ENCODE measurements at regions not wholly inside any gene's neighbourhood (a gene's known extent, or its start where the extent isn't known, plus 50 kb on each side); places are given as distances from the start of the nearest gene placed in this dataset.

- TF ChIP-seq ZFP3 (CRISPR knock-in tag; IDR thresholded peaks at IDR 0.05) (no peak), ZNF565 (CRISPR knock-in tag; conservative IDR thresholded peaks at IDR 0.05; ENCODE audit: low read depth) (no peak), TCF4 (CRISPR knock-in tag; IDR thresholded peaks at IDR 0.05; ENCODE audit: borderline replicate concordance) (peak; percentile 63)
- TF ChIP-seq, protein P1, sequence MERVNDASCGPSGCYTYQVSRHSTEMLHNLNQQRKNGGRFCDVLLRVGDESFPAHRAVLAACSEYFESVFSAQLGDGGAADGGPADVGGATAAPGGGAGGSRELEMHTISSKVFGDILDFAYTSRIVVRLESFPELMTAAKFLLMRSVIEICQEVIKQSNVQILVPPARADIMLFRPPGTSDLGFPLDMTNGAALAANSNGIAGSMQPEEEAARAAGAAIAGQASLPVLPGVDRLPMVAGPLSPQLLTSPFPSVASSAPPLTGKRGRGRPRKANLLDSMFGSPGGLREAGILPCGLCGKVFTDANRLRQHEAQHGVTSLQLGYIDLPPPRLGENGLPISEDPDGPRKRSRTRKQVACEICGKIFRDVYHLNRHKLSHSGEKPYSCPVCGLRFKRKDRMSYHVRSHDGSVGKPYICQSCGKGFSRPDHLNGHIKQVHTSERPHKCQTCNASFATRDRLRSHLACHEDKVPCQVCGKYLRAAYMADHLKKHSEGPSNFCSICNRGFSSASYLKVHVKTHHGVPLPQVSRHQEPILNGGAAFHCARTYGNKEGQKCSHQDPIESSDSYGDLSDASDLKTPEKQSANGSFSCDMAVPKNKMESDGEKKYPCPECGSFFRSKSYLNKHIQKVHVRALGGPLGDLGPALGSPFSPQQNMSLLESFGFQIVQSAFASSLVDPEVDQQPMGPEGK (CRISPR knock-in tag; IDR thresholded peaks at IDR 0.05; ENCODE audit: borderline replicate concordance), result no peak
- peak; percentile 92 for ATAC-seq
These were observed 95.0 kb downstream of the SNX5 start for GRCh38 chr20:17873410-17874270.

DNA sequence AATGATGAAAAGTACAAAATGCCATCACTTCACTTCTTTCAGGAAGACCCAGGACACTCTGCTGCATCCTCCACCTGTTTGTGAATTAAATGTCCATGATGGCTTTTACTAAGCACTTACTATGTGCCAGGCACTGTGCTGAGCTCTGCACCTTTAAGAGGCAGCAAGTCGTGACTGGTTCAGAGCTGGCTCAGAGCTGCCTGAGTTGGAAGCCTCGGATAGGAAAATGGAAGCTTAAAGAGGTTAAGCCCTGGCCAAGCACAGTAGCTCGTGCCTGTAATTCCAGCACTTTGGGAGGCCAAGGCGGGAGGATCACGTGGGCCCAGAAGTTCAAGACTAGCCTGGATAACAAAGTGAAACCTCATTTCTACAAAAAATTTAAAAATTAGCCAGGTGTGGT is 95.6 kb downstream of the SNX5 start:
- no peak for TF ChIP-seq POU6F1 (CRISPR knock-in tag; IDR thresholded peaks at IDR 0.05; ENCODE audit: borderline replicate concordance, low read depth)
- TF ChIP-seq, protein P2, sequence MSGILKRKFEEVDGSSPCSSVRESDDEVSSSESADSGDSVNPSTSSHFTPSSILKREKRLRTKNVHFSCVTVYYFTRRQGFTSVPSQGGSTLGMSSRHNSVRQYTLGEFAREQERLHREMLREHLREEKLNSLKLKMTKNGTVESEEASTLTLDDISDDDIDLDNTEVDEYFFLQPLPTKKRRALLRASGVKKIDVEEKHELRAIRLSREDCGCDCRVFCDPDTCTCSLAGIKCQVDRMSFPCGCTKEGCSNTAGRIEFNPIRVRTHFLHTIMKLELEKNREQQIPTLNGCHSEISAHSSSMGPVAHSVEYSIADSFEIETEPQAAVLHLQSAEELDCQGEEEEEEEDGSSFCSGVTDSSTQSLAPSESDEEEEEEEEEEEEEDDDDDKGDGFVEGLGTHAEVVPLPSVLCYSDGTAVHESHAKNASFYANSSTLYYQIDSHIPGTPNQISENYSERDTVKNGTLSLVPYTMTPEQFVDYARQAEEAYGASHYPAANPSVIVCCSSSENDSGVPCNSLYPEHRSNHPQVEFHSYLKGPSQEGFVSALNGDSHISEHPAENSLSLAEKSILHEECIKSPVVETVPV (CRISPR knock-in tag; IDR thresholded peaks at IDR 0.05), result no peak
- no peak for TF ChIP-seq CSDC2 (CRISPR knock-in tag; IDR thresholded peaks at IDR 0.05)
- TF ChIP-seq BACH2 (CRISPR knock-in tag; IDR thresholded peaks at IDR 0.05; ENCODE audit: borderline replicate concordance), result no peak
- no peak for TF ChIP-seq TCF4 (CRISPR knock-in tag; IDR thresholded peaks at IDR 0.05; ENCODE audit: borderline replicate concordance)
- no peak for TF ChIP-seq ARNTL (CRISPR knock-in tag; IDR thresholded peaks at IDR 0.05; ENCODE audit: borderline replicate concordance, low read depth)
- no peak for TF ChIP-seq OSR1 (CRISPR knock-in tag; IDR thresholded peaks at IDR 0.05)
- TF ChIP-seq ZC3H10 (CRISPR knock-in tag; IDR thresholded peaks at IDR 0.05), result no peak
- TF ChIP-seq ZNF8 (CRISPR knock-in tag; IDR thresholded peaks at IDR 0.05), result no peak
- TF ChIP-seq GLIS3 (CRISPR knock-in tag; IDR thresholded peaks at IDR 0.05), result no peak
- TF ChIP-seq TOX (CRISPR knock-in tag; IDR thresholded peaks at IDR 0.05; ENCODE audit: borderline replicate concordance), result no peak
- ATAC-seq, result no peak

DNA sequence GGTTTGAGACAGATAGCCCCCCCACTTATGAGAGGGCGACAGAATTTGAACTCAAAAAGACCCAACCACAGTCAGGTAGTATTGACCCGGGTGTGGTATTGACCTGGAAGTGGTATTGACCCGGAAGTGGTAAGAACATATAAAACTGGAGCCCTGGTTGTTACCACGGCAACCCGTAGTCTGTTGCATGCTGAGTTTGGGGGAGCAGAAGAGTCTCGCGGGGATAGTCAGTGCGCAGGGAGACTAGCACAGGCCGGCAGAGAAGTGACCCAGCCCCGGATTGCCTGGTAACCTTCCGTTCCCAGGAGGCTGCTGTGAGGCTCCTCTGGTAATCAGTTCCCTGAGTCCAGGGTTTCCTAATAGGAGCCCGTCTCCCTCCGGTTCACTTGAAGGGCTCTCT is 96.2 kb downstream of the SNX5 start:
- no peak for ATAC-seq
- TF ChIP-seq, protein P1 (CRISPR knock-in tag; IDR thresholded peaks at IDR 0.05; ENCODE audit: borderline replicate concordance), result no peak
- TF ChIP-seq, protein P2 (CRISPR knock-in tag; IDR thresholded peaks at IDR 0.05), result no peak
- TF ChIP-seq SNAI2 (CRISPR knock-in tag; IDR thresholded peaks at IDR 0.05), result no peak
- TF ChIP-seq BACH2 (CRISPR knock-in tag; IDR thresholded peaks at IDR 0.05; ENCODE audit: borderline replicate concordance), result no peak
- no peak for TF ChIP-seq POU6F1 (CRISPR knock-in tag; IDR thresholded peaks at IDR 0.05; ENCODE audit: borderline replicate concordance, low read depth)
- no peak for TF ChIP-seq RARB (CRISPR knock-in tag; IDR thresholded peaks at IDR 0.05)
- no peak for TF ChIP-seq GLIS3 (CRISPR knock-in tag; IDR thresholded peaks at IDR 0.05)
- TF ChIP-seq ESRRG (CRISPR knock-in tag; IDR thresholded peaks at IDR 0.05), result no peak
- no peak for TF ChIP-seq ISL1 (CRISPR knock-in tag; IDR thresholded peaks at IDR 0.05)
- TF ChIP-seq, protein P3, sequence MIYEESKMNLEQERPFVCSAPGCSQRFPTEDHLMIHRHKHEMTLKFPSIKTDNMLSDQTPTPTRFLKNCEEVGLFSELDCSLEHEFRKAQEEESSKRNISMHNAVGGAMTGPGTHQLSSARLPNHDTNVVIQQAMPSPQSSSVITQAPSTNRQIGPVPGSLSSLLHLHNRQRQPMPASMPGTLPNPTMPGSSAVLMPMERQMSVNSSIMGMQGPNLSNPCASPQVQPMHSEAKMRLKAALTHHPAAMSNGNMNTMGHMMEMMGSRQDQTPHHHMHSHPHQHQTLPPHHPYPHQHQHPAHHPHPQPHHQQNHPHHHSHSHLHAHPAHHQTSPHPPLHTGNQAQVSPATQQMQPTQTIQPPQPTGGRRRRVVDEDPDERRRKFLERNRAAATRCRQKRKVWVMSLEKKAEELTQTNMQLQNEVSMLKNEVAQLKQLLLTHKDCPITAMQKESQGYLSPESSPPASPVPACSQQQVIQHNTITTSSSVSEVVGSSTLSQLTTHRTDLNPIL (CRISPR knock-in tag; IDR thresholded peaks at IDR 0.05; ENCODE audit: low read depth), result no peak
- no peak for TF ChIP-seq ZFP3 (CRISPR knock-in tag; IDR thresholded peaks at IDR 0.05)
- TF ChIP-seq CSDC2 (CRISPR knock-in tag; IDR thresholded peaks at IDR 0.05), result no peak
- TF ChIP-seq ZNF8 (CRISPR knock-in tag; IDR thresholded peaks at IDR 0.05), result no peak
- TF ChIP-seq PPARA (CRISPR knock-in tag; IDR thresholded peaks at IDR 0.05; ENCODE audit: borderline replicate concordance), result no peak
- no peak for TF ChIP-seq ARNTL (CRISPR knock-in tag; IDR thresholded peaks at IDR 0.05; ENCODE audit: borderline replicate concordance, low read depth)
- no peak for TF ChIP-seq ZFP30 (CRISPR knock-in tag; IDR thresholded peaks at IDR 0.05)
- no peak for TF ChIP-seq TCF4 (CRISPR knock-in tag; IDR thresholded peaks at IDR 0.05; ENCODE audit: borderline replicate concordance)

Data from SK-N-SH treated with all-trans-retinoic acid at 6 μM for 48 hours (cell line).